ENCODE measurements at regions not wholly inside any gene's neighbourhood (a gene's known extent, or its start where the extent isn't known, plus 50 kb on each side); places are given as distances from the start of the nearest gene placed in this dataset.
"Not testable (repeated sequence)": the region's sequence is repeated elsewhere in the genome, so short reads cannot be mapped to it uniquely, and the experiment has no call there.

DNA sequence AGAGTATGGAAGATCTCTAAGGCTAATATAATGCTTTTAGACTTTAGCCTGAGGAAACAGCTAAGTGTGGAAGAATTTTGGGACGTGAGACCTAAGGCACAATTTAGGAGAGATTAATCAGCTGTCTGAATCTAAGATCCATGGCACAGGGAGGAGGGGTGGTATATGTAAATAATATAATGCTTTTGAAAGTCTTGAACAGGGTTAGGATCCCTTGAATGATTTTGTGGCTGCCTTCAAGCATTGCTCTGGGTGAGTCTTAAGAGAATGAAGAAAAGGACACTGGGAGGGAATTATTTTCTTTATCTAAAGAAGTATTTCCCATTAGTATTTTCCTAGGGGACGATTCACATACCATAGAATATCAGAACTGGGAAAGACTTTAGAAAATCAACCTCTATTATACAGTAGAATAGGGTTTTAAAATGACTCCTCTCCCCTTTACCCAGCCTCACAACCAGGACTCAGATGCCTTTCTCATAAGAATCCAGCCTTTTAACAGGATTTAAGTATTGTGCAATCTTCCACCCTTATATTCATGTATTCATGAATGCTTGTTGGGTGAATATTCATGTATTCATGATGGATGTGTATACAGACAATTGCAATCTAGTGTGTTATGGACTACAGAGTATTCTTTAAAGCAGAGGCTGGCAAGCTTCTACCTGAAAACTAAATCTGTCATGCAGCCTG lies 664.2 kb upstream of the CPEB2 start:
- Histone ChIP-seq H3K4me1 (ENCODE audit: insufficient read depth, low read length) (peaks cover 11% of the 10 kb centered on the region), H3K27me3 (ENCODE audit: insufficient read depth, low read length) (no peaks in the 10 kb centered on the region), H3K4me3 (ENCODE audit: low read length) (no peak overlapping the region), H3K9ac (ENCODE audit: low read depth, low read length) (no peak overlapping the region), H3K36me3 (ENCODE audit: insufficient read depth, low read depth, low read length) (no peaks in the 10 kb centered on the region), H3K27ac (ENCODE audit: low read length) (no peak overlapping the region), H3K9me3 (ENCODE audit: insufficient read depth, low read depth, low read length) (0 out of 2 replicates have a peak, but pooled peaks cover 5% of the 10 kb centered on the region)

DNA sequence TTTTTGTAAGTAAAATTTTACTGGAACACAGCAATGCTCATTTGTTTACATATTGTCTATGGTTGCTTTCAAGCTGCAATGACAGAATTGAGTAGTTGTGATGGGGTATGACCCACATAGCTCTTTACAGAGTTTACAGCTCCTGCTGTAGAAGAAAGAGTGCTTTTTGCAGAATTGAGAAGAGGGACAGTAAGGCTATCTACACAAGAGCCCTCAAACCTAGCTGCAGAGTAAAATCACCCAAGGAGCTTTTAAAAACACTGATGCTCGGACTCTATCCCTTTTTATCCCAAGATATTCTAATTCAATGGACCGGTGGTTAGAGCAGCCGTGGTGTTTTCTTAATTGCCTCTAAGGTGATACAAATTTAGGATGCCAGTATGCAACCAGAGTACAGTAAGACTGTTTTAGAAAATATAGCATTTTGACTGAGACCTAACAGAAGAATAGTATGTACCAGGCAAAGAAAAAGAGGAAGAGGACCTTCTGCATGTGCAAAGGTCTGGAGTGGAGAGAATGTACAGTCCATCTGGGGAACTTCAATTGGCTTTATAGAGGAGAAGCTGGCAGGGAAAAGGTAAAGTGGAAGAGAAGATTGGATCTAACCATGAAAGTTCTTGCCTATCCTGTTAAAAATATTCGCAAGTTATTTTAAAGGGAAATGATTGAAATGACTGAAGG lies 663.6 kb upstream of the CPEB2 start:
- Histone ChIP-seq H3K36me3 (ENCODE audit: insufficient read depth, low read depth, low read length) (no peaks in the 10 kb centered on the region), H3K27me3 (ENCODE audit: insufficient read depth, low read length) (no peaks in the 10 kb centered on the region), H3K9me3 (ENCODE audit: insufficient read depth, low read depth, low read length) (0 out of 2 replicates have a peak, but pooled peaks cover 5% of the 10 kb centered on the region), H3K9ac (ENCODE audit: low read depth, low read length) (no peak overlapping the region), H3K4me1 (ENCODE audit: insufficient read depth, low read length) (peaks cover 11% of the 10 kb centered on the region), H3K27ac (ENCODE audit: low read length) (no peak overlapping the region), H3K4me3 (ENCODE audit: low read length) (no peak overlapping the region)

DNA sequence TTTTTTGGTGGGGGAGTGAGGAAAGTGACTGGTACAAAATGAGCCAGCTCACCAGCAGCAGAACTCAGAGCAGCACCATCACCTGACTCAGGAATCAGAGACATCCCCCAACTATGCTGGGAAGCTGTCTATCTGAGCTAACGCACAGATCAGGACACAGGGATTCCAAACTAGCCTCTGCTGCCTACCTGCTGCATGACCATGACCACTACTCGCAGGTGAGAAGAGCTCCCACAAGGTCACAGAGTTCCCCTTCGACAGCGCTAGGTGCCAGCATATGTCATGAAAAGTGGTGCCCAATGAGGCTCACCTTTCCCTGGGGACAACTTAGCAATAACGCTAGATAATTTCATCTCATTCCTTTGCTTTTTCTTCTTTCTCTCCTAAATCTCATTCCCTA lies 662.6 kb upstream of the CPEB2 start:
- no peaks in the 10 kb centered on the region for H3K27me3 ChIP-seq (ENCODE audit: insufficient read depth, low read length)
- no peak overlapping the region for H3K27ac ChIP-seq (ENCODE audit: low read length)
- no peaks in the 10 kb centered on the region for H3K9me3 ChIP-seq (ENCODE audit: insufficient read depth, low read depth, low read length)
- peaks cover 11% of the 10 kb centered on the region for H3K4me1 ChIP-seq (ENCODE audit: insufficient read depth, low read length)
- H3K4me3 ChIP-seq (ENCODE audit: low read length), result no peak overlapping the region
- H3K36me3 ChIP-seq (ENCODE audit: insufficient read depth, low read depth, low read length), result no peaks in the 10 kb centered on the region
- H3K9ac ChIP-seq (ENCODE audit: low read depth, low read length), result no peak overlapping the region

DNA sequence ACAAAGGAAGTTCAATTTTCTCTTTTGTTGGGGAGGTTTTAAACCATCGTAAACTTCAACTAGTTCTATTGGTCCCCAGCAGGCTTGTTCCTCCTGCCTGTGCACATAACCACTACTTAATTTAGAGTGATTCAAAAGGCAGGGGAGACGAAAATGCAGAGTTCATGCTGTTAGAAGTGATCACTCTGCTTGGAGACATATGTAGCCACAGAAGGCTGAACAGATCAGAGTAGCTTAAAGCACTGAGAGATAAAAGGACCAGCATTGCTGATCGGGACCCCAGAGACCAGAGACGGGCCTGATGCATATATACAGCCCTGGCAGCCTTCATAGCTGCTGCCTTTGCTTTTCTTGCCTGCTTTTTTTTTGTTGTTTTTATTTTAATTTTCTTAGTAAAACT lies 662.0 kb upstream of the CPEB2 start:
- Histone ChIP-seq H3K9ac (ENCODE audit: low read depth, low read length) (no peak overlapping the region), H3K27me3 (ENCODE audit: insufficient read depth, low read length) (no peaks in the 10 kb centered on the region), H3K27ac (ENCODE audit: low read length) (no peak overlapping the region), H3K36me3 (ENCODE audit: insufficient read depth, low read depth, low read length) (no peaks in the 10 kb centered on the region), H3K4me3 (ENCODE audit: low read length) (no peak overlapping the region), H3K9me3 (ENCODE audit: insufficient read depth, low read depth, low read length) (no peaks in the 10 kb centered on the region), H3K4me1 (ENCODE audit: insufficient read depth, low read length) (peaks cover 11% of the 10 kb centered on the region)

DNA sequence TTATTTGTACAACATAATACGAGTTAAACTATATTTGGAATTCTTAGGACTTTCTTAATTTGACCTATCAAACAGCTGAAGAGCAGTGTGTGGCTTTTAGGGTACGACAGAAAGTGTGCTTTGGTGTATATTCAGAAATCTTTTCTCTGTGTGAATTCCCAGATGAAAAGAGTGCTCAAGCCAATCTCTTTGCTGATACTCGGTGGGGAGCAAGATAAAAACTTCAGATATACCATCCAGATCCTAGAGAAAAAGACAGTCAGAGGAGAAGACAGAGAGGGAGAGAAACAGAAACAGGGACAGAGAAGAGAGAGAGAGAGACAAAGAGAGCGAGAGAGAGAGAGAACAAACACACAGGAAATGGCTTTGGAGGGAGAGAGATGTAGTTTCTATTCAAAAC lies 658.3 kb upstream of the CPEB2 start:
- no peak overlapping the region for H3K4me3 ChIP-seq (ENCODE audit: low read length)
- H3K4me1 ChIP-seq (ENCODE audit: insufficient read depth, low read length), result peaks cover 11% of the 10 kb centered on the region; the same call in 1 of the 2 replicates
- H3K9me3 ChIP-seq (ENCODE audit: insufficient read depth, low read depth, low read length), result no peaks in the 10 kb centered on the region
- H3K27me3 ChIP-seq (ENCODE audit: insufficient read depth, low read length), result no peaks in the 10 kb centered on the region
- H3K9ac ChIP-seq (ENCODE audit: low read depth, low read length), result no peak overlapping the region
- no peaks in the 10 kb centered on the region for H3K36me3 ChIP-seq (ENCODE audit: insufficient read depth, low read depth, low read length)
- no peak overlapping the region for H3K27ac ChIP-seq (ENCODE audit: low read length)

DNA sequence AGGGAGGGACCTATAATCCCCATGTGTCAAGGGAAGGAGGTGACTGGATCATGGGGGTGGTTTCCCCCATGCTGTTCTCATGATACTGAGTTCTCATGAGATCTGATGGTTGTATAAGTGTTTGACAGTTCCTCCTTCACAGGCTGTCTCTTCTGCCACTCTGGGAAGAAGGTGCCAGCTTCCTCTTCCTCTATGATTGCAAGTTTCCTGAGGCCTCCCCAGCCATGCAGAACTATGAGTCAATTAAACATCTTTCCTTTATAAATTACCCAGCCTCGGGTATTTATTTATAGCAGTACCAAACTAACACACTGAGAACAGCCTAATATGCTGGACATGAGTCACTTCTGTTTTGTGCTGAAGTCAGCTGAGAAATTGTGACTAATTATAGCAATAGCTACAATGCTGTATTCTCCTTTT lies 656.9 kb upstream of the CPEB2 start:
- no peak overlapping the region for H3K27ac ChIP-seq (ENCODE audit: low read length)

DNA sequence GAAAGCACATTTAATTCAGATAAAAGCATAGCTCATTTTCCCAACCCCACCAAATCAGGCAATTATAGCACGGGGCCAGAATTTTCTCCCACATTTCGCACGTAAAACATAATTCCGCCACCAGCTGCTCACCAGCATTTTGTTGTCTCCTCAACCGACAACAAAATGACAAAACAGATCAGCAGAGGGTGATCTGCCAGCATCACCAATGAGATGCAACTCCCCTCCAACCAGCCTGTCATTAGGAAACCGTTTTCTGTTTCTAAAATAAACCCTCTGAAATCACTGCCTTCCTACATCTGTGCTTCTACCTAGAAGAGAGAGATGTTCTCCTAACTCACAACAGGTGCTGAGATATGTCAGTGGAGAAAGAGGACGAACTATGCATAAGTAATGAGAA lies 654.8 kb upstream of the CPEB2 start:
- Histone ChIP-seq H3K4me3 (ENCODE audit: low read length) (no peak overlapping the region), H3K4me1 (ENCODE audit: insufficient read depth, low read length) (peaks cover 5% of the 10 kb centered on the region; the same call in 1 of the 2 replicates), H3K9me3 (ENCODE audit: insufficient read depth, low read depth, low read length) (no peaks in the 10 kb centered on the region), H3K9ac (ENCODE audit: low read depth, low read length) (no peak overlapping the region), H3K36me3 (ENCODE audit: insufficient read depth, low read depth, low read length) (no peaks in the 10 kb centered on the region), H3K27me3 (ENCODE audit: insufficient read depth, low read length) (no peaks in the 10 kb centered on the region), H3K27ac (ENCODE audit: low read length) (no peak overlapping the region)

More for the DNA sequence above, 656.9 kb upstream of the CPEB2 start:
- peaks cover 6% of the 10 kb centered on the region; the same call in 1 of the 2 replicates for H3K4me1 ChIP-seq (ENCODE audit: insufficient read depth, low read length)
- H3K27me3 ChIP-seq (ENCODE audit: insufficient read depth, low read length), result no peaks in the 10 kb centered on the region
- H3K4me3 ChIP-seq (ENCODE audit: low read length), result no peak overlapping the region
- H3K9me3 ChIP-seq (ENCODE audit: insufficient read depth, low read depth, low read length), result no peaks in the 10 kb centered on the region
- no peak overlapping the region for H3K9ac ChIP-seq (ENCODE audit: low read depth, low read length)
- H3K36me3 ChIP-seq (ENCODE audit: insufficient read depth, low read depth, low read length), result no peaks in the 10 kb centered on the region

DNA sequence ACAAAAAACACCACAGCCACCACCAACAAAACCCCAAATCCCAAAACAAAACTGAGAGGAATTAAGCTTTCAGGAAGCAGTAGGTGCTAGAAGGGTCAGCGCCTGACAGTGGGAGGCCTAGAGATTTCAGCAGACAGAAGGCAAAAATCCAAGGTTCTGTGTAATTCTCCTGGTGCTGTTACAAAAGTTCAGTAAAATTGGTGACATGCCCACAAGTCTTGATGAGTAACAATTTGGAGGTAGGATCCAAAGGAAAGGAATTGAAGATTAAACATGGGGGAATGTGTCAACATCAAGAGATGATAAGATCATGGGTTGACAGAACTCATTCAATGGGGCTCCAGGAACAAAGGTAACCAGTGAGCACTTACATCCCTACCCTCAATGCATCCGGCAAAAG lies 653.8 kb upstream of the CPEB2 start:
- Histone ChIP-seq H3K9ac (ENCODE audit: low read depth, low read length) (no peak overlapping the region), H3K4me1 (ENCODE audit: insufficient read depth, low read length) (peaks cover 5% of the 10 kb centered on the region; the same call in 1 of the 2 replicates), H3K27ac (ENCODE audit: low read length) (no peak overlapping the region), H3K36me3 (ENCODE audit: insufficient read depth, low read depth, low read length) (no peaks in the 10 kb centered on the region), H3K4me3 (ENCODE audit: low read length) (no peak overlapping the region), H3K27me3 (ENCODE audit: insufficient read depth, low read length) (no peaks in the 10 kb centered on the region), H3K9me3 (ENCODE audit: insufficient read depth, low read depth, low read length) (no peaks in the 10 kb centered on the region)

DNA sequence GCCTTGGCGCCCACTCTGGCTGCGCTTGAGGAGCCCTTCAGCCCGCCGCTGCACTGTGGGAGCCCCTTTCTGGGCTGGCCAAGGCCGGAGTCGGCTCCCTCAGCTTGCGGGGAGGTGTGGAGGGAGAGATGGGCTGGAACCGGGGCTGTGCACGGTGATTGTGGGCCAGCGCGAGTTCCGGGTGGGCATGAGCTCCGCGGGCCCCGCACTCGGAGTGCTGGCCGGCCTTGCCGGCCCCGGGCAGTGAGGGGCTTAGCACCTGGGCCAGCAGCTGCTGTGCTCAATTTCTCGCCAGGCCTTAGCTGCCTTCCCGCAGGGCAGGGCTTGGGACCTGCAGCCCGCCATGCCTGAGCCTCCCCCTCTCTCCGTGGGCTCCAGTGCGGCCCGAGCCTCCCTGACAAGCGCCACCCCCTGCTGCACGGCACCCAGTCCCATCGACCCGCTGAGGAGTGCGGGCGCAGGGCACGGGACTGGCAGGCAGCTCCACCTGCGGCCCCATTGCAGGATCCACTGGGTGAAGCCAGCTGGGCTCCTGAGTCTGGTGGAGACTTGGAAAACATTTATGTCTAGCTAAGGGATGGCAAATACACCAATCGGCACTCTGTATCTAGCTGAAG lies 643.6 kb upstream of the CPEB2 start:
- H3K27ac ChIP-seq (ENCODE audit: low read length); H3K4me3 ChIP-seq (ENCODE audit: low read length); H3K27me3 ChIP-seq (ENCODE audit: insufficient read depth, low read length); H3K9ac ChIP-seq (ENCODE audit: low read depth, low read length); H3K4me1 ChIP-seq (ENCODE audit: insufficient read depth, low read length); H3K9me3 ChIP-seq (ENCODE audit: insufficient read depth, low read depth, low read length); H3K36me3 ChIP-seq (ENCODE audit: insufficient read depth, low read depth, low read length): not testable (repeated sequence)

DNA sequence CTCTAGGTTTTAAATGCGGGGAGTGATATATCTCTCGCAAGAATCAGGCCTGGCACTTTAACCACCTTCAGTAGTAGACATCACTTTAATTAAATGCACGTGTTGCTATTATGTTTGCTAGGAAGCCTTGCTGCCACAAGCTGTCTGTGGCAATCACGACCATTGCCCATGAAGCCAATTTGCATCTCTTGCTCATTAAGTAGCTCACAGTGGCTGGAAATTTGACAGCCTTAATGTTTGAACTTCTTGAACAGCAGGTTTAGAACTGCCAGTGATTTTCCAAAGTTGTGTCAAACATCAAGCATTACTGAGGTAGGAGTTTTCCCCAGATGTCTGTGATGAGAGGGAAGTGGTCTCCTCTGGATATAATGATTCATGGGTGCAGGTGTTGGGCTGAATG lies 642.3 kb upstream of the CPEB2 start:
- Histone ChIP-seq H3K27me3 (ENCODE audit: insufficient read depth, low read length) (no peaks in the 10 kb centered on the region), H3K4me3 (ENCODE audit: low read length) (no peak overlapping the region), H3K9me3 (ENCODE audit: insufficient read depth, low read depth, low read length) (no peaks in the 10 kb centered on the region), H3K27ac (ENCODE audit: low read length) (no peak overlapping the region), H3K4me1 (ENCODE audit: insufficient read depth, low read length) (peaks cover 3% of the 10 kb centered on the region; the same call in 1 of the 2 replicates), H3K36me3 (ENCODE audit: insufficient read depth, low read depth, low read length) (no peaks in the 10 kb centered on the region), H3K9ac (ENCODE audit: low read depth, low read length) (no peak overlapping the region)

DNA sequence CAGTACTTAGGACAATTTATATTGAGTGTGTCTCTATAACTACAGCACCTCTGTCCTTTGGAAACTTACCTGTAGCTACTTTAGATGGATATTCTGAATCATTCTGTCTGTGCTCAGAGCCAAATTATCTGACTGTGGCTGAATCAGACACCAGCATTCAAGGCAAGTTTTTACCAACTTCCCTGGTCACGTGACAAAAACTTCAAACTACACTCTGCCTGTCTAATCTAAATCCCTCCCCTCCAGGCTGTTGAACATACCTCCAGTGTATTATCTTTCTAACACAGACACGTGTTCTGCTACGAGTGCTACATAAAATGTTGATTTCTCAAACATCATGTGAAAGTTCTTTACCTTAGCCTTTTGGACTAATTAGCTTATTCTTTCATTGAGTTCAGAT lies 641.2 kb upstream of the CPEB2 start:
- peaks cover 3% of the 10 kb centered on the region; the same call in 1 of the 2 replicates for H3K4me1 ChIP-seq (ENCODE audit: insufficient read depth, low read length)

DNA sequence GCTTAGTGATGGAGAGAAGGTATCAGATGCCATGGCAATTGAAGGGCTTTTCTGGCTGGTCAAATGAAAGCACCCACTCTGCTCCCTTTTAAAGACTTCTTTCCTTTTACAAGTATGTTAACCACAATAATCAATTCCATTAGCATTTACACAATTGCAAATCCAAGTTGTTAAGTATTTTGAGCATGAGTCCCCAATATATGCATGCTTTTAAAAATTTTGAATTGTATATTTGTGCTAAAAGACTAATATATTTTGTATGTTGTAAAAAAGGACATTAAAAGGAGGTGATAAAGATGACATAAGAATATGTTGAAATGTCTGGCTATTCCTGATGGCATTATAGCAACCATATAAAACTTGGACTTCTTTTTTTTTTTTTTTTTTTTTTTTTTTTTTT lies 639.9 kb upstream of the CPEB2 start:
- no peaks in the 10 kb centered on the region for H3K9me3 ChIP-seq (ENCODE audit: insufficient read depth, low read depth, low read length)
- H3K4me3 ChIP-seq (ENCODE audit: low read length), result no peak overlapping the region
- H3K9ac ChIP-seq (ENCODE audit: low read depth, low read length), result no peak overlapping the region
- H3K27ac ChIP-seq (ENCODE audit: low read length), result no peak overlapping the region
- no peaks in the 10 kb centered on the region for H3K36me3 ChIP-seq (ENCODE audit: insufficient read depth, low read depth, low read length)
- H3K27me3 ChIP-seq (ENCODE audit: insufficient read depth, low read length), result no peaks in the 10 kb centered on the region
- H3K4me1 ChIP-seq (ENCODE audit: insufficient read depth, low read length), result peaks cover 3% of the 10 kb centered on the region; the same call in 1 of the 2 replicates

More for the DNA sequence above, 641.2 kb upstream of the CPEB2 start:
- Histone ChIP-seq H3K27me3 (ENCODE audit: insufficient read depth, low read length) (no peaks in the 10 kb centered on the region), H3K4me3 (ENCODE audit: low read length) (no peak overlapping the region), H3K9me3 (ENCODE audit: insufficient read depth, low read depth, low read length) (no peaks in the 10 kb centered on the region), H3K27ac (ENCODE audit: low read length) (no peak overlapping the region), H3K36me3 (ENCODE audit: insufficient read depth, low read depth, low read length) (no peaks in the 10 kb centered on the region), H3K9ac (ENCODE audit: low read depth, low read length) (no peak overlapping the region)
